ENCODE measurements at regions not wholly inside any gene's neighbourhood (a gene's known extent, or its start where the extent isn't known, plus 50 kb on each side); places are given as distances from the start of the nearest gene placed in this dataset.
"Not testable (repeated sequence)": the region's sequence is repeated elsewhere in the genome, so short reads cannot be mapped to it uniquely, and the experiment has no call there.

DNA sequence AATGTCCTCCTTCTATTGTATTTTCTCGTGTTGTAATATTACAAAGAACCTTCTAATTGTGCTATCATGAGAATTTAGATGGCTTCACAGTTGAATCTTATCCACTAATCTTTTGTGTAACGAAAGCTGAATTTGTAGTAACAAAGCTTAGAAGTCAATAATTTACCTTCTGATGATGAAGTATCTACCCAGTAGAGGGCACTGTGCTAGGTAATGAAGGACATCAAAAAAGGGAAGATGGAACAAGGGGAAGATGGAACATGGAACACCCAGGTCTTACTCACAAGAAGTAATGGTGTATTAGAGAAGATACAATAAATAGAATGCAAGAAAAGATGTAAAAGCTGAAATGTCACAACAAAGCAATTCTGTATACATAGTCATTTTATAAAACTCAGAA, 131.0 kb upstream of the CCNG1 start:
- no peak for DNase-seq

DNA sequence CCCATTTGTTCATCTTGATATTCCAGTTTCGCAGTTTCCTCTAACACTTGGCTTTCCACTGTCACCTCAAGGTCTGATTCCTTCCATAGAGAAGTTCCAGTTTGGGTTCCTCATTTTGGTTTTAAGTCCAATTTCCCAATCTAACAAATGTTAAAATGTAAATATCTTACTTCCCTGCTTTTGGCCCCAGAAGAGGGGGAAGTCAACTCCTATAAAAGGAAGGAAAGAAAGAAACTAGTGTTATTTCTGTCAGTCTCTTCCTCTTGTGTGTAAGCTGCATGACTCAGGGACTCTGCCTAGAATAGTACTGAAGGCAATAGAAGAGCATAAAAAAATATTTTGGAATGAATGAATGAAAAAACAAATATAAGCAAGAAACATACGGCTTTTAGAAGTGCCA, 127.5 kb upstream of the CCNG1 start:
- no peak for DNase-seq

DNA sequence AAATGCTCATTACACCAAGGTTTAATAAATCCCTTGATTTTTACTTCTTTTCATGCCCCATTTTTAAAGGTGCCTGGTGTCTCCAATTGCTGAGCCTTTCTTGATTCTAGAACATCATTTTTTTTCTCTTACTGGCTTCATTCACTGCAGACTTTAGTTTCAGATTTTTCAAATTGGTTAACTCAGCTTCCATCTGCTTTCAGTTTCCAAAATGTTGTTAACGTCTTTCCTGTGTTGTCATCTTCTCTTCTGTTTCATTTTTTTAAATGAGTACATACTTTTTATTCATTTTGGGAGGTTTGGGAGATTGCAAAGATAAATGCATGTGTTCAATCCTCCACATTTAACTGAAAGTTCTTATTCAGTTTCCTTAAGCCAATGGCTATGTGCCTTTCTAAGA, 126.4 kb upstream of the CCNG1 start:
- no peak for DNase-seq

GRCh38 chr5:163312598-163312997, 124.8 kb upstream of the CCNG1 start:
- no peak for DNase-seq

DNA sequence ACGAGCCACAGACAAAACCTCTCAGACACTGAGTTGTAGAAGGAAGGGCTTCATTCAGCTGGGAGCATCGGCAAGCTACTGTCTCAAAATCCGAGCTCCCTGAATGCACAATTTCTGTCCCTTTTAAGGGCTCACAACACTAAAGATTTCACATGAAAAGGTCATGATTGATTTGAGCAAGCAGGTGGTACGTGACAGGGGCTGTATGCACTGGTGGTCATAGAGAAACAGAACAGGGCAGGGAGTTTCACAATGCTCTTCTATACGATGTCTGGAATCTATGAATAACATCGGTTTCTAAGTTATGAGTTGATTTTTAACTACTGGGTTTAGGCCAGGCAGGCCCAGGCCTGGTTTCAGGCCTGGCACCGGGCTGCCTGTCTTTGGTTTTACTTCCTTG, 124.3 kb upstream of the CCNG1 start:
- DNase-seq, result not testable (repeated sequence)

DNA sequence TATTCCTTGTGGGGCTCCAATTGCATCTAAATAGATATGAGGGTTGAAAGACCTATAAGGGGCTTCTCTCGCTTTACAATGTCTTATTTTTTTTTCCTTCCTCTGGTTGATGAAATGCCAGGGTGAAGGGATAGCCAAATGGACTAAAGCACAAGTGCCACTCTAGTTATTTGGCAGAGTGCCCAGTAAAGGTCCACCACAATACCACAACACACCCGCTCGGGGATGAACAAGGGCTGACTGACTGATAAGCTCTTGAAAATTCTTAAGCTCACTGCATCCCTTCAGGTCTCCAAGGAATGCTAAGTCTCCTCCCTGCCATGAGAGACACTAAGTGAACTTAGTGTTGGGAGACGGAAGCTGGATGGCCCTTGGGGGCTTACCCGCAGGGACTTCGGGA, 121.0 kb upstream of the CCNG1 start:
- not testable (repeated sequence) for DNase-seq

DNA sequence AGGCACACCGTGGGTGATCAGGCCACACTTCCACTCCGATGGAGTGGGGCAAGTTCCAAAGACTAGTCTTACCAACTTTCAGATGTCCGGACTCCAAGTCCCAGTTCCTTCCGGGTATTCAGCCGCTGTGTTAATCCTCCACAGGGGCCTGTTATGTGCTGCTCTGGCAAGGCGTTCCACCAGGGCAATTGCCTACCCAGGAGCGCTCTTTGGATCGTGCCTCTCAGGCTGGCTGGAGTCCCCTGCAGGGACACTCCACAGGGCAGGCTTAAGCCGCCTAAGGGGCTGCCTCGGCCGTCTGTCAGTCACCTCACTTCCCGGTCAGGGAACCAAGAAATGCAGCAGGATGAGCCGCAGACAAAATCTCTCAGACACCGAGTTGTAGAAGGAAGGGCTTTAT, 118.7 kb upstream of the CCNG1 start:
- no peak for DNase-seq

GRCh38 chr5:163321511-163321910, 115.9 kb upstream of the CCNG1 start:
- no peak for DNase-seq

- no peak for DNase-seq
Measured at GRCh38 chr5:163330723-163331668, 106.4 kb upstream of the CCNG1 start.

- not testable (repeated sequence) for DNase-seq
Measured at GRCh38 chr5:163336074-163336473, 101.3 kb upstream of the CCNG1 start.

DNA sequence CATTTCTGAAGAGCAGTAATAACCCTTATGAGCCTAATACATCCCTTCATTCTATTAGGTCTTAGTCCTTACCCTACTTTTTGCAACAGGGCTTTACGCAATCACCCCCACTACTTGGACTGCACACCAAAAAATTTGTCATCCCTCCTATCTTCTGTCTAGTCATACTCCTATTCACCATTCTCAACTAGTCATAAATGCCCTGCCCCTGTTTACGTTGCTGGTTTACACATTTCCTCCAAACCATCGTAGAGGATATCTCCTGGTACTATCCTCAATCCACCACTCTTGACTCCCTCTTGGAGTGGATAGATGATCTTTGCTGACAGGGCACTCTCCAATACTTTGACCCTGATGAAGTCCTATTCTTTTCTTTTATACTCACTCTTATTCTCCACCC, 98.2 kb upstream of the CCNG1 start:
- DNase-seq, result no peak

DNA sequence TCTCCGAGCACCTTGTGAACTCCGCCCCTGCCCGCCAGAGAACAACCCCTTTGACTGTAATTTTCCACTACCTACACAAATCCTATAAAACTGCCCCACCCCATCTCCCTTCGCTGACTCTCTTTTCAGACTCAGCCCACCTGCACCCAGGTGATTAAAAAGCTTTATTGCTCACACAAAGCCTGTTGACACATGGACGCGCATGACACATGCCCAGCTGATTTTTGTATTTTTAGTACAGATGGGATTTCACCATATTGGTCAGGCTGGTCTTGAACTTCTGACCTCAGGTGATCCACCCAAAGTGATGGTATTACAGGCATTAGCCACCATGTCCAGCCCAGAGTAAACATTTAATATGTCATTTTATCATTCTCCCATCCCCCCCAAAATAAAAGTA, 97.0 kb upstream of the CCNG1 start:
- not testable (repeated sequence) for DNase-seq

- DNase-seq, result no peak
Measured at GRCh38 chr5:163342306-163342705, 95.1 kb upstream of the CCNG1 start.

DNA sequence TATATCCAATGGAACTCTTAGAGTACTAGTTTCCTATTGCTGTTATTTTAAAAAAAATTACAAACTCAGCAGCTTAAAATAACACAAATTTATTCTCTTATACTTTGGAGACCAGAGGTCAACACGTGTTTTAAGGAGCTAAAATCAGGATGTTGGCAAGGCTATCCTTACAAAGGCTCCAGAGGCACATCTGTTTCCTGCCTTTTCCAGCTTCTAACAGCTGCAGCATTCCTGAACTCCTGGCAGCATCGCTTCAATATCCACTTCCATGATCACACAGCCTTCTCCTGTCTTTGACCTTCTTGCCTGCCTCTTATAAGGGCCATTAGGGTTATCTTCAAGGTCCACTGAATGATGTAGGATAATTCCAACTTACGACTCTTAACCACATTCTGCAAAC, 92.2 kb upstream of the CCNG1 start:
- DNase-seq, result no peak

DNA sequence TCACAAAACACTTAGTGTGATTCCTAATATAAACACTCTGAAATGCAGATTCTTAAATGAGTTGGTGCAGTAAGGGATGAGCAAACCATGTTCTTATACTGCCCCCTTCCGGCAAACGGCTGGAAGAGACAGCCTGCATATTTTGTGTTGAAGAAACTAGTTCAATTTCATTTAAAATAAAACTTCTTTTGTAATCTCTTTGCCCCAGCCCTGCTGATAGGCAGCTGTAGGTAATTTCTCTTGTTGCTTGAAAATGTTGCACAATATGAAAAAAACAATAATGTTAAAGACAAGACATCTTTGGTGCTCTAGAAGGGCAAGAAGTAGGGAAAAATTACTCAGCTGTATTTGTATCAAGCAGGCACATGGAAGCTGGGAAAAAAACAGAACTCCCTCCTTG, 89.7 kb upstream of the CCNG1 start:
- peak; percentile 7 for DNase-seq

DNA sequence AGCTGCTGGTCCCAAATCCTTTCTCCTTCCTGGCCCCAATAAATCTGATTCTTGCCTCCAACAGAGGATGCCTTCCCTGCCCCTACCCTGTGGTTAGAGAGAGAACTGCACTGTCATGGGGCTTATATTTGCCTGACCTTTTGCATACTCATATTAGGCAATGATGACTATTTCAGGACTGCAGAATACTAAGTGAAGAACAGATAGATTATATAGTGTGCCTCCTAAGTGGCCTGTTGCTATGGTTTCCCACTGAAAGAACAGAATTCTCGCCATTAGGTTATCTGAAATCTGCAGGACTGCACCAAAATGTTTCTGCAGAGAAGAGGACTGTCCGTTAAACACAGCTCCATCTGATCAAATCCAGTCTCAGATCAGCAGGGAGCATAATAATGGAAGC, 87.3 kb upstream of the CCNG1 start:
- no peak for DNase-seq

DNA sequence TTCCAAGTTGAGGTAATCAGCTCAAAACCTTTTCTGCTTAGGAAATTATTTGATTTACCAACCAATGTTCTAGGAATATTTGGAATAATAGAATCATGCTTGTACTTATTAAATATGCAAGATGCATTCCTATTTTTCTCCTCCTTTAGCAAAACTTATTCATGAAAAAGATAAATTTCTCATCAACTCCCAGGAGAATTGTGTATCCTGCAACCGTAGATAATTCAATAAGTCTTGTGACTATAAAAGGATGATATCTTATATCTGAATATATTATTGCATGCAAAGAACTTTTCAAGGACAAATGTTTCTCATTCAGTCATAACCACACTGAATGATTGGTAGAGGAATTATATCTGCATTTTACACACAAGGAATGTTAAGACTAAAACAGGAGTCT, 84.9 kb upstream of the CCNG1 start:
- DNase-seq, result no peak

DNA sequence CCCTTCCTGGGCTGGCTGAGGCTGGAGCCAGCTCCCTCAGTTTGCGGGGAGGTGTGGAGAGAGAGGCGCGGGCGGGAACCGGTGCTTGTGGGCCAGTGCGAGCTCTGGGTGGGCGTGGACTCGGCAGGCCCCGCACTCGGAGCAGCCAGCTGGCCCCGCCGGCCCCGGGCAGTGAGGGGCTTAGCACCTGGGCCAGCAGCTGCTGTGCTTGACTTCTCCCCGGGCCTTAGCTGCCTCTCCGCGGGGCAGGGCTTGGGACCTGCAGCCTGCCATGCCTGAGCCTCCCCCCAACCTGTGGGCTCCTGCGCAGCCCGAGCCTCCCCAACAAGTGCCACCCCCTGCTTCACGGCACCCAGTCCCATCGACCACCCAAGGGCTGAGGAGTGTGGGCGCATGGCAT, 81.6 kb upstream of the CCNG1 start:
- not testable (repeated sequence) for DNase-seq

GRCh38 chr5:163357636-163358035, 79.8 kb upstream of the CCNG1 start:
- no peak for DNase-seq

DNA sequence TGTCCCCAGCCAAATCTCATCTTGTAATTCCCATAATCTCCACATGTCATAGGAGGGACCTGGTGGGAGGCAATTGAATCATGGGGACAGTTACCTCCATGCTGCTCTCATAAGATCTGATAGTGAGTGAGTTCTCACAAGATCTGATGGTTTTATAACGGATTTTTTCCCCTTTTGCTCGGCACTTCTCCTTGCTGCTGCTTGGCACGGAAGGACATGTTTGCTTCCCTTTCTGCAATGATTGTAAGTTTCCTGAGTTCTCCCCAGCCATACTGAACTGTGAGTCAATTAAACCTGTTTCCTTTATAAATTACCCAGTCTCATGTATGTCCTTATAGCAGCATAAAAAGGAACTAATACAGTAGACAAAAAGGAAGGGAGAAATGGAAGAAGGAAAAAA, 76.7 kb upstream of the CCNG1 start:
- no peak for DNase-seq

GRCh38 chr5:163361450-163361849, 75.9 kb upstream of the CCNG1 start:
- no peak for DNase-seq

GRCh38 chr5:163362840-163363371, 74.5 kb upstream of the CCNG1 start:
- no peak for DNase-seq

DNA sequence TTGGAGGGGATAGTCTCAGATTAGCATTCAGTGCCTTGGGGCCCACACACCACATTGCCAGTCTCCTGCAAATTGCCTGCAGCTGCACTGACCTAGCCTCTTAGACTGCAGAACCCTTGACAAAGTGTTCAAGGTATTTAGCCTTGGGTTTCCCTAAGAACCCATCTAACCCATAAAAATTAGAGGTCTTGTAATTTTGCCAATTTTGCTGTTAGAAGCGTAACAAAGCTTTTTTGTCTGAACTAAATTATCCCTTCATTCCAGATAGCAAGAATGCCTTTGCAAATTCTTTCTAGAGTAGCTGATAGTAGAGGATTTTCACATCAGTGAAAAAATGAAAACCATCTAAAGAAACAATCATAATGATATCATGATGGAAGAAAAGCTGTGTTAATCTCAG, 74.0 kb upstream of the CCNG1 start:
- DNase-seq, result no peak

DNA sequence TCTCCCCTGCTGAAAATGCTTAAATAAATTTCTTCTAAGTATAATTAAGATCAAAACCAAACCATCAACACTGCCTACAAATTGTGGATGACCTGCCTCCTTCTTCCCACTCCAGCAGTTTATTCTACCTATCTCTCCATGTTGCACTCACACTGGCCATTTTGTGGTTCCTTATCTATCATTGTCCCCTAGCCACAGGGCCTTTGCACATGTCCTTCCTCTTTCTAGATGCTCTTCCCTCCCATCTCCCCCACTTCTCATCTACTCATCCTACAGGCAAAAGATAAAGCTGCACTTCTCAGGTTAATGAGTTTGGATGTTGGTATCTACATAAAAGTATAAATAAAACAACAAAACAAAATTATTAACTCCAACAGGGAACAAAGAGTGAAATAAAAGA, 70.6 kb upstream of the CCNG1 start:
- DNase-seq, result no peak

Measured in activated effector memory CD4-positive, alpha-beta T cell treated with Interleukin-2 at 50 U/mL for 16 hours (primary cell).